CD4-positive, alpha-beta T cell (primary cell): ENCODE measurements at regions not wholly inside any gene's neighbourhood (a gene's known extent, or its start where the extent isn't known, plus 50 kb on each side); places are given as distances from the start of the nearest gene placed in this dataset.

Experiments
- ATAC-seq: fragments of 200-7000 bp; cut with Tn5 transposase; one replicate; pipeline ENCODE4 v1.10.0; 2022; ENCODE audit warnings: mild to moderate bottlenecking; ENCODE audit not compliant: poor library complexity
- CTCF ChIA-PET: fragments of 350-600 bp; sonication (Branson Sonifier 250); formaldehyde crosslinking; loops from one replicate; lab custom pipeline; 2021; ENCODE audit warnings: antibody characterized with exemption, inconsistent platforms; lab: Charles Lee
- POLR2A ChIA-PET: fragments of 350-600 bp; sonication (Branson Sonifier 250); formaldehyde crosslinking; loops from one replicate; lab custom pipeline; 2021; ENCODE audit warnings: antibody characterized with exemption, inconsistent platforms; lab: Charles Lee
- DNase-seq, 14 experiments: peaks; one replicate each; pipeline ENCODE4 v3.0.0-alpha.2; 2013 to 2020; ENCODE audit warnings: mixed read lengths in 2 of 14
- H3K27ac ChIP-seq, 2 donors: one replicate each; pipeline versions ENCODE4 v1.5.1 to v1.7.0; 2013; ENCODE audit warnings: low read length in 2 of 2, low read depth in 1 of 2, mild to moderate bottlenecking in 1 of 2
- H3K27me3 ChIP-seq, 2 experiments: 1 replicate in 1 of 2; 2 replicates in 1 of 2; pipeline versions ENCODE4 v1.6.1 to v1.7.0; 2013; ENCODE audit warnings: low read length in 2 of 2, control low read depth in 1 of 2, mild to moderate bottlenecking in 1 of 2, moderate library complexity in 1 of 2; ENCODE audit not compliant: insufficient read depth in 2 of 2, control insufficient read depth in 1 of 2
- H3K36me3 ChIP-seq: one replicate; pipeline ENCODE4 v1.6.1; 2013; ENCODE audit warnings: low read length, control low read depth; ENCODE audit not compliant: insufficient read depth
- H3K4me1 ChIP-seq: one replicate; pipeline ENCODE4 v1.6.1; 2013; ENCODE audit warnings: low read length, control low read depth; ENCODE audit not compliant: insufficient read depth
- H3K4me3 ChIP-seq: one replicate; pipeline ENCODE4 v1.5.1; 2013; ENCODE audit warnings: mild to moderate bottlenecking, low read length, moderate library complexity
- H3K9me3 ChIP-seq, 2 experiments: 1 replicate in 1 of 2; 2 replicates in 1 of 2; pipeline versions ENCODE4 v1.6.1 to v1.7.0; 2013; ENCODE audit warnings: low read length in 2 of 2, mild to moderate bottlenecking in 2 of 2, control low read depth in 1 of 2, moderate library complexity in 1 of 2; ENCODE audit not compliant: control insufficient read depth in 1 of 2, insufficient read depth in 1 of 2
- H3K27ac Mint-ChIP-seq: one replicate; pipeline ENCODE4 v1.8.0; 2020; ENCODE audit warnings: mixed read lengths
- H3K27me3 Mint-ChIP-seq: one replicate; pipeline ENCODE4 v1.8.0; 2021; ENCODE audit warnings: mixed read lengths
- H3K36me3 Mint-ChIP-seq: one replicate; pipeline ENCODE4 v1.8.0; 2021; ENCODE audit warnings: low read depth, mixed read lengths
- H3K4me1 Mint-ChIP-seq: one replicate; pipeline ENCODE4 v1.8.0; 2021; ENCODE audit warnings: low read depth, mixed read lengths
- H3K4me3 Mint-ChIP-seq: one replicate; pipeline ENCODE4 v1.8.0; 2020; ENCODE audit warnings: mild to moderate bottlenecking, mixed read lengths
- H3K9me3 Mint-ChIP-seq: one replicate; pipeline ENCODE4 v1.8.0; 2020; ENCODE audit warnings: mixed read lengths
- intact Hi-C, 2 experiments: fragments of 100-400 bp; cut with DNase I in 1 of 2; cut with micrococcal nuclease in 1 of 2; formaldehyde crosslinking; loops; one replicate each; pipeline versions ENCODE4 v1.15.1 to v1.9.0; 2023 to 2025; cut with DNase I, micrococcal nuclease
- TF ChIP-seq, protein P1 (sequence below): fragments of 200-600 bp; IDR thresholded peaks from one replicate; pipeline ENCODE4 v1.8.0; 2022; ENCODE audit warnings: antibody characterized with exemption, mild to moderate bottlenecking

DNA sequence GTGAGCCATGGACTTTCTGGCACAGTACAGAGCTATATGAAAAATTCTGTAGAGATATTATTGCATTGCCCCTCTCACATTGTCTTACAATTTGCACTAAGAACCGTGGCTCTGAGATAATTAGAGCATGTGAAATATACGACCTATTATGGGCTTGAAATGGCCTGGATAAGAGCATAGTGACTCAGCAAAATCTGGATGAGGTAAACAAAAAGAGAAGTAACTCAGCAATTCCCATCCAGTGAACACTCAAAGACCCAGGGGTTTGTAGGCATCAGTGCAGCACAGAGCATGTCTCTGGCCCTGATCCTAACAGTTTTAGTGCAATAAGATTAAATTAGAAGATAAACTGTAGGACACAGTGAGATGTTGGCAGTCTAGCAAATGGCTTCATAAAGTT lies 317.2 kb upstream of the MYOCD start:
- H3K9me3 Mint-ChIP-seq: peaks cover 12% of the 10 kb centered on the region
- Histone ChIP-seq H3K4me1 (no peaks in the 10 kb centered on the region), H3K36me3 (no peaks in the 10 kb centered on the region), H3K4me3 (no peak overlapping the region), H3K27me3 (no peaks in the 10 kb centered on the region), H3K27ac (no peak overlapping the region), H3K9me3 (peaks cover 0 to 11% of the 10 kb centered on the region in 2 experiments)
- TF ChIP-seq, protein P1, sequence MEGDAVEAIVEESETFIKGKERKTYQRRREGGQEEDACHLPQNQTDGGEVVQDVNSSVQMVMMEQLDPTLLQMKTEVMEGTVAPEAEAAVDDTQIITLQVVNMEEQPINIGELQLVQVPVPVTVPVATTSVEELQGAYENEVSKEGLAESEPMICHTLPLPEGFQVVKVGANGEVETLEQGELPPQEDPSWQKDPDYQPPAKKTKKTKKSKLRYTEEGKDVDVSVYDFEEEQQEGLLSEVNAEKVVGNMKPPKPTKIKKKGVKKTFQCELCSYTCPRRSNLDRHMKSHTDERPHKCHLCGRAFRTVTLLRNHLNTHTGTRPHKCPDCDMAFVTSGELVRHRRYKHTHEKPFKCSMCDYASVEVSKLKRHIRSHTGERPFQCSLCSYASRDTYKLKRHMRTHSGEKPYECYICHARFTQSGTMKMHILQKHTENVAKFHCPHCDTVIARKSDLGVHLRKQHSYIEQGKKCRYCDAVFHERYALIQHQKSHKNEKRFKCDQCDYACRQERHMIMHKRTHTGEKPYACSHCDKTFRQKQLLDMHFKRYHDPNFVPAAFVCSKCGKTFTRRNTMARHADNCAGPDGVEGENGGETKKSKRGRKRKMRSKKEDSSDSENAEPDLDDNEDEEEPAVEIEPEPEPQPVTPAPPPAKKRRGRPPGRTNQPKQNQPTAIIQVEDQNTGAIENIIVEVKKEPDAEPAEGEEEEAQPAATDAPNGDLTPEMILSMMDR: no peak
- DNase-seq (no peak), ATAC-seq (no peak)
- no peaks in the 10 kb centered on the region for H3K36me3 Mint-ChIP-seq
- H3K27me3 Mint-ChIP-seq: no peaks in the 10 kb centered on the region
- POLR2A ChIA-PET: no interaction called here
- CTCF ChIA-PET: no interaction called here
- intact Hi-C loops: no loop called here
- H3K4me3 Mint-ChIP-seq: no peak overlapping the region
- no peak overlapping the region for H3K27ac Mint-ChIP-seq
- no peaks in the 10 kb centered on the region for H3K4me1 Mint-ChIP-seq

DNA sequence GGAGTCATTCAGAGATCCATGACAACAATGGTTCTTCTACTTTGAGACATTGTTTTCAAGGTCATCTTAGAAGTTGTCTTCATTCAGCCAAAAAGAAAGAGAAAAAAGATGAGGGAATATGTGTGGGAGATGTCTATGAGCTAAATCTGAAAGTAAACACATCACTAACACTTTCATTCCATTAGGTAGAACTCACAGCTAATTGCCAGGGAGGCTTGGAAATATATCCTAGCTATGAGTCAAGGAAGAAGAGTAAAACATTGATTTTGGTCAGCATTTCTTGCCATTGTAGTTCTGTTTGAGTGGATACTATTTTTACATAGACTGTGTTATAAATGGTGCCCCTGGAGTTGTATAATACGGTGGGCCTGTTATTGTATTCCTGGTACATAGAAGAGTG lies 316.4 kb upstream of the MYOCD start:
- Histone ChIP-seq H3K9me3 (peaks cover 0 to 8% of the 10 kb centered on the region in 2 experiments), H3K27me3 (no peaks in the 10 kb centered on the region), H3K4me1 (no peaks in the 10 kb centered on the region), H3K4me3 (no peak overlapping the region), H3K36me3 (no peaks in the 10 kb centered on the region), H3K27ac (no peak overlapping the region)
- Mint-ChIP-seq H3K9me3 (peaks cover 12% of the 10 kb centered on the region), H3K4me3 (no peak overlapping the region), H3K27me3 (no peaks in the 10 kb centered on the region), H3K4me1 (no peaks in the 10 kb centered on the region), H3K27ac (no peak overlapping the region), H3K36me3 (no peaks in the 10 kb centered on the region)
- ChIA-PET CTCF (no interaction called here), POLR2A (no interaction called here)
- intact Hi-C loops: no loop called here
- no peak for DNase-seq
- TF ChIP-seq, protein P1: no peak
- ATAC-seq: no peak

DNA sequence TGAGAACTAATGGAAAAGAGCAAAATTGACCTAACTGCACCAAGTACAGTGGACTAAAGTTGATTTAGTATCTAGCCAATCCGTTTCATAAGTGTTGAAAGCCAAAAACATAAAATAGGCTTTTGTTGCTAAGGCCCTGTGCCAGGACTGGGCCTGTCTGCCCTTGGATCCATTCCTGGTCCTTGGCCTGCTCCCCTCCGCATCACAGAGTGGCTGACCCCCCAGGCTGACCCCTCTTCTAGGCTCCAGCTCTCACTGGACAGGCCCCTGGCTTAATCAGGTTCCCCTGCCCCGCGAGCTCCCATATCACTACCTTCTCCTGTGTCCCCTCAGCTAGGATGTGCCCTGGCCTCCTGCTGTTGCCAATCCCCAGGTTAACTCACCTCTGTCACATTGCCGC lies 313.6 kb upstream of the MYOCD start:
- H3K27me3 Mint-ChIP-seq: no peaks in the 10 kb centered on the region
- Histone ChIP-seq H3K27me3 (no peaks in the 10 kb centered on the region), H3K4me1 (no peaks in the 10 kb centered on the region), H3K36me3 (no peaks in the 10 kb centered on the region), H3K9me3 (peaks cover 0 to 8% of the 10 kb centered on the region in 2 experiments), H3K27ac (no peak overlapping the region), H3K4me3 (no peak overlapping the region)
- intact Hi-C loops: no loop called here
- DNase-seq (no peak), ATAC-seq (no peak)
- TF ChIP-seq, protein P1: no peak
- no peak overlapping the region for H3K4me3 Mint-ChIP-seq
- no peaks in the 10 kb centered on the region for H3K36me3 Mint-ChIP-seq
- ChIA-PET POLR2A (no interaction called here), CTCF (no interaction called here)
- H3K4me1 Mint-ChIP-seq: no peaks in the 10 kb centered on the region
- peaks cover 19% of the 10 kb centered on the region for H3K9me3 Mint-ChIP-seq
- H3K27ac Mint-ChIP-seq: no peak overlapping the region
